HCT116 (cell line): ENCODE measurements at regions not wholly inside any gene's neighbourhood (a gene's known extent, or its start where the extent isn't known, plus 50 kb on each side); places are given as distances from the start of the nearest gene placed in this dataset.

ENCODE experiments used
- ATAC-seq: fragments of 200-7000 bp; cut with Tn5 transposase; 2 replicates; pipeline ENCODE4 v1.9.1; 2020; ENCODE audit warnings: mild to moderate bottlenecking, moderate library complexity
- BruUV-seq: library from RNA; stranded (reverse); fragments of 400-500 nt; replicated peaks from 2 replicates; lab custom pipeline; 2021; lab: Mats Ljungman, UMichigan
- CTCF ChIA-PET: fragments of 300-600 bp; sonication (Branson Sonifier 250); formaldehyde crosslinking; loops from one replicate; lab custom pipeline; 2021; ENCODE audit warnings: antibody characterized with exemption; lab: Charles Lee
- POLR2A ChIA-PET: fragments of 300-600, 350-600 bp; sonication (Branson Sonifier 250); formaldehyde crosslinking; loops from one replicate; lab custom pipeline; 2021; ENCODE audit warnings: antibody characterized with exemption; lab: Charles Lee
- RAD21 ChIA-PET, 2 experiments: fragments of 300-600 bp; sonication (Branson Sonifier 250); formaldehyde crosslinking; loops; one replicate each; lab custom pipeline; 2023; ENCODE audit warnings: low total read pairs in 2 of 2; ENCODE audit not compliant: uncharacterized antibody in 2 of 2, unreplicated experiment in 2 of 2, low non-redundant PET in 1 of 2; lab: Charles Lee
- DNase-seq: peaks from one replicate; pipeline ENCODE4 v3.0.0-alpha.2; 2010; ENCODE audit warnings: low read depth, low spot score
- H2AFZ ChIP-seq: fragments of 200-600 bp; shearing (Covaris generic), sonication (generic); 2 replicates; pipeline ENCODE4 v1.6.1; 2017; ENCODE audit warnings: low read depth, mixed run types, mixed read lengths, antibody characterized with exemption, low read length; ENCODE audit not compliant: poor library complexity, severe bottlenecking
- H3K27ac ChIP-seq: 2 replicates; pipeline ENCODE4 v1.5.1; 2012; ENCODE audit warnings: low read depth, low read length
- H3K27me3 ChIP-seq: fragments of 200-600 bp; sonication (generic); 2 replicates; pipeline ENCODE4 v1.6.1; 2016; ENCODE audit warnings: mixed run types, low read length, mixed read lengths; ENCODE audit not compliant: insufficient read depth
- H3K36me3 ChIP-seq, 2 experiments: fragments of 200-500 bp in 1 of 2; fragments of 200-600 bp in 1 of 2; sonication (Bioruptor generic) in 1 of 2; sonication (generic) in 1 of 2; 2 replicates each; pipeline versions ENCODE4 v1.5.1 to v1.6.1; 2014 to 2016; ENCODE audit warnings: low read length in 2 of 2, inconsistent platforms in 1 of 2, mixed read lengths in 1 of 2, mixed run types in 1 of 2; ENCODE audit not compliant: insufficient read depth in 2 of 2, control insufficient read depth in 1 of 2
- H3K4me1 ChIP-seq, 2 experiments: fragments of 200-600 bp in 1 of 2; sonication (generic) in 1 of 2; 2 replicates each; pipeline versions ENCODE4 v1.5.1 to v1.6.1; 2012 to 2017; ENCODE audit warnings: low read length in 2 of 2, inconsistent platforms in 1 of 2, mild to moderate bottlenecking in 1 of 2, mixed read lengths in 1 of 2, mixed run types in 1 of 2, moderate library complexity in 1 of 2; ENCODE audit not compliant: insufficient read depth in 2 of 2, control insufficient read depth in 1 of 2
- H3K4me2 ChIP-seq: fragments of 200-600 bp; sonication (generic); 2 replicates; pipeline ENCODE4 v1.6.1; 2017; ENCODE audit warnings: mixed run types, low read length, mixed read lengths
- H3K4me3 ChIP-seq, 2 experiments: fragments of 200-600 bp in 1 of 2; sonication (generic) in 1 of 2; replicated peaks in 1 of 2; 2 replicates each; pipeline ENCODE4 v1.5.1; 2011 to 2016; ENCODE audit warnings: low read length in 2 of 2, control low read depth in 1 of 2, low read depth in 1 of 2, mild to moderate bottlenecking in 1 of 2, mixed read lengths in 1 of 2, mixed run types in 1 of 2
- H3K79me2 ChIP-seq: fragments of 200-600 bp; sonication (generic); 2 replicates; pipeline ENCODE4 v1.6.1; 2017; ENCODE audit warnings: mild to moderate bottlenecking, mixed run types, low read length, moderate library complexity, mixed read lengths; ENCODE audit not compliant: insufficient read depth
- H3K9ac ChIP-seq: fragments of 200-600 bp; sonication (generic); 2 replicates; pipeline ENCODE4 v1.6.1; 2016; ENCODE audit warnings: low read length, mixed read lengths
- H3K9me2 ChIP-seq: fragments of 200-600 bp; sonication (generic), shearing (Covaris generic); 2 replicates; pipeline ENCODE4 v1.6.1; 2017; ENCODE audit warnings: mixed run types, mild to moderate bottlenecking, moderate library complexity; ENCODE audit not compliant: insufficient read depth
- H3K9me3 ChIP-seq, 2 experiments: fragments of 200-500 bp in 1 of 2; fragments of 200-600 bp in 1 of 2; sonication (Bioruptor generic) in 1 of 2; sonication (generic) in 1 of 2; 2 replicates each; pipeline ENCODE4 v1.6.1; 2014 to 2017; ENCODE audit warnings: low read length in 2 of 2, mixed read lengths in 2 of 2, inconsistent platforms in 1 of 2, low read depth in 1 of 2, mild to moderate bottlenecking in 1 of 2, mixed run types in 1 of 2, moderate library complexity in 1 of 2; ENCODE audit not compliant: control insufficient read depth in 1 of 2, insufficient read depth in 1 of 2
- H4K20me1 ChIP-seq: fragments of 200-600 bp; sonication (generic), shearing (Covaris generic); 2 replicates; pipeline ENCODE4 v1.6.1; 2017; ENCODE audit warnings: mixed run types, mild to moderate bottlenecking, moderate library complexity; ENCODE audit not compliant: insufficient read depth
- ATF3 ChIP-seq: IDR thresholded peaks from 2 replicates; pipeline ENCODE4 v1.6.1; 2012
- REST ChIP-seq: IDR thresholded peaks from 2 replicates; pipeline ENCODE4 v1.6.1; 2012; ENCODE audit warnings: low read depth
- intact Hi-C: fragments of 100-400 bp; cut with micrococcal nuclease; formaldehyde crosslinking; loops from 2 replicates; pipeline ENCODE4 v1.10.0; 2022

- no peak for TF ChIP-seq REST
Measured at GRCh38 chr2:128503399-128504245, 185.0 kb upstream of the HS6ST1 start (continued).

DNA sequence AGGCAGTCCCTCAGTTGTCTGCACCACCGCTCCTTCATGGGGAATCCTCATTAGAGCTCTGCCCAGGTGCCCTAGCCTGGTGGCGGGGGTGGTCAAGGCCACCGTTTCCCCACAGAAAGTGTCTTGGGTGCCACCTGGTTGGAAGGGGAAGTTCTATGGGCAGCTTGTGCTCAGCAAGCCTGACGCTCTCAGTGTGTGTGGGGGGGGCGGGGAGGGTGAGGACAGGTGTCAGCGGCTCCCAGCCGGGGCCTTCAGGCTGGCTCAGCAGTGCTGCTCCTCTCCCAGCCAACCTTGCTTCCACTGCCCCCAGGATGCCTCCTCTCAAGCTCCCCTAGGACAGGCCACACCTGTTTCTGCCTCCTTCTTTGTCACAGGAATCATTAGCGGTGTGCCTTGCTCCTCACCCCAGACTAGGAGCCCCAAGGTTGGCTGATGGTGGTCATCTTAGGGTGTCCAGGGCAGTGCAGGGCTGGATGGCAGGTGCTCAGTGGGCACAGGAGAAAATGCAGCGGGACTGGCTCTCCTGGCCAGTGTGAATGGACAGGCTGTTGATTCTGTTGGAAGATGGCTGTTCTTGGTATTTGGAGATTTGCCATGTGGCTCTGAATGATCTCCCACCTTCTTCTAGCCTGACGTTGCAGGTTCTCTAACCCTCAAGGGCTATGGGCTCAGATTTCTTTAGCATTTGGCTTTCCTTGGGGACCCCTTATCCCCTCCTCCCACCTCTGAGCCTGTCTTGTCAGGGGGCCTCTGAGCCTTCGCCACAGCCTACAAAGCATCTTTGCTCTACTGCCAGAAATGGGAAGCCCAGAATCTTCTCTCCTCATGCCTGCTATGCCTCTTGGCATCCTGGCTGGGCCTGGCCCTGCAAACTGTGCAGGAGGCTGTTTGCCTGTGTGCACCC, 185.8 kb upstream of the HS6ST1 start:
- Histone ChIP-seq H4K20me1 (no peaks in the 10 kb centered on the region), H3K9ac (no peak overlapping the region), H3K9me3 (0 out of 4 replicates have a peak, but pooled peaks cover 0 to 3% of the 10 kb centered on the region in 2 experiments), H3K9me2 (no peaks in the 10 kb centered on the region), H3K27me3 (no peaks in the 10 kb centered on the region), H3K79me2 (no peaks in the 10 kb centered on the region), H2AFZ (no peak overlapping the region), H3K4me2 (no peak overlapping the region), H3K4me1 (no peaks in the 10 kb centered on the region), H3K4me3 (no peak overlapping the region), H3K27ac (no peak overlapping the region), H3K36me3 (no peaks in the 10 kb centered on the region)
- TF ChIP-seq REST (no peak), ATF3 (no peak)
- no peak for DNase-seq
- intact Hi-C loops, result no loop called here
- ATAC-seq, result no peak
- ChIA-PET RAD21 (no interaction called here), CTCF (interaction anchor here (1.0 kb wide), 1 partner anchor 441 kb away, joined by 3 read pairs; no protein-coding TSS in a partner anchor), POLR2A (no interaction called here)
- no TSS peak for BruUV-seq
